UCSD-AML1 (cell line): ENCODE measurements at regions not wholly inside any gene's neighbourhood (a gene's known extent, or its start where the extent isn't known, plus 50 kb on each side); places are given as distances from the start of the nearest gene placed in this dataset.
"Not testable (repeated sequence)": the region's sequence is repeated elsewhere in the genome, so short reads cannot be mapped to it uniquely, and the experiment has no call there.

Source experiments
- DNase-seq: peaks from one replicate; lab custom pipeline; 2025; ENCODE audit not compliant: unreplicated experiment; lab: John Stamatoyannopoulos, UW

DNA sequence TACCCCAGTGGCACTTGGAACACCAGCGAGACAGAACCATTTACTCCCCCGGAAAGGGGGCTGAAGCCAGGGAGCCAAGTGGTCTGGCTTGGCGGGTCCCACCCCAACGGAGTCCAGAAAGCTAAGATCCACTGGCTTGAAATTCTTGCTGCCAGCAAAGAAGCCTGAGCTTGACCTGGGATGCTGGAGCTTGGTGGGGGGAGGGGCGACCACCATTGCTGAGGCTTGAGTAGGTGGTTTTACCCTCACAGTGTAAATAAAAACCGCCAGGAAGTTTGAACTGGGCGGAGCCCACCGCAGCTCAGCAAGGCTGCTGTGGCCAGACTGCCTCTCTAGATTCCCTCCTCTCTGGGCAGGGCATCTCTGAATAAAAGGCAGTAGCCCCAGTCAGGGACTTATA lies 62.8 kb downstream of the RPS24 start:
- not testable (repeated sequence) for DNase-seq

DNA sequence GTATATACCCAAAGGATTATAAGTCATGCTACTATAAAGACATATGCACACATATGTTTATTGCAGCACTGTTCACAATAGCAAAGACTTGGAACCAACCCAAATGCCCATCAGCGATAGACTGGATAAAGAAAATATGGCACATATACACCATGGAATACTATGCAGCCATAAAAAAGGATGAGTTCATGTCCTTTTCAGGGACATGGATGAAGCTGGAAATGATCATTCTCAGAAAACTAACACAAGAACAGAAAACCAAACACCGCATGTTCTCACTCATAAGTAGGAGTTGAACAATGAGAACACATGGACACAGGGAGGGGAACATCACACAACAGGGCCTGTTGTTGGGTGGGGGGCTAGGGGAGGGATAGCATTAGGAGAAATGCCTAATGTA lies 68.9 kb downstream of the RPS24 start:
- not testable (repeated sequence) for DNase-seq

GRCh38 chr10:78109210-78109609 lies 75.5 kb downstream of the RPS24 start:
- DNase-seq, result no peak

DNA sequence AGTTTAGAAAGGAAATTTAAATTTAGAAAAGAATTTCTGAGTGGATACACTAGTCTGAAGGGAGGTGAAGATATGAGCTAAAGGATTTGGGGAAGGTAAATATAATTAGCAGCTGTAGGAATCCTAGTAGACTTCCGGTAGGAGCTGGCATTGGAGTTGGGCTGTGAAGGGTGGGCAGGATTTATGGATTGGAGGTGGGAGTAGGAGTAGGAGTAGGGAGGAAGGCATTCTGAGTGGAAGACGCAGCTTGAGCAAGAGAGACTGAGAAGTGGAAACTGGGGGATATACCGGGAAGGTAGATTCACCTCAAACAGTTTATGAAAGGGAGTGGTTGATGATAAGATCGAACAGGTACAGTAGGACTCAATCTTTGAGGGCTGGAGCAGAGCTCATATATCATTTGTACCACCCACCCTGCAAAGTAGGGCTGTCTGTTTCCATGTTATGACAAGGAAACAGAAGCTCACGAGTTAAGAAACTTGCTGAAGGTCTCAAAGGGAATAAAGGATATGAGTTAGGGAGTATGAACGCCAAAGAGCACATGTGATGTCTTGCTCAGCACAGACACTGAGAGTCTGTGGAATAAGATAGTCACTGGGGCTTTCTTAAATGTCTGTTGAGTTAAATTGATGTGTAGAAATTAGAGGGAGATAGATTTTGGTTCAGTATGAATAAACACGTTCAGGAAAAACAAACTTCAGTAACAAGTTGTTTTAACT lies 81.6 kb downstream of the RPS24 start:
- no peak for DNase-seq

DNA sequence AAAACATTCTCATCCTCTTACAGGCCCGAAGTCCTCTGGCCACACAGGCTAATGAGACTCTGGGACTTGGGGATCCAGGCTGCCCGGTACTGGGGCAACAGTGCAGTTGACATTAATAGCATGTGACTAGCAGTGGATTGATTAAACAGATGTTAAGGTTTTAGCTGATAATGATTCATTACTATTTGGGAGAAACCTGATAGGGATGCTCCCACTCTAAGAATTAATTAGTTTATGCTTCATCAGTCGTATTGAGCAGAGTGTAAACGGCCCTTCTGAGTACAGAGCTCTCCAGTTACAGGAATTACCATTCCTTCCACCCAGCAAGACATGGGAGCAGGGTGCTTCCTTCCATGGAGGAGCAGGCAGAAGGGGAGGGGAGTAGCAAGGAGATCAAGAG lies 82.7 kb downstream of the RPS24 start:
- no peak for DNase-seq

DNA sequence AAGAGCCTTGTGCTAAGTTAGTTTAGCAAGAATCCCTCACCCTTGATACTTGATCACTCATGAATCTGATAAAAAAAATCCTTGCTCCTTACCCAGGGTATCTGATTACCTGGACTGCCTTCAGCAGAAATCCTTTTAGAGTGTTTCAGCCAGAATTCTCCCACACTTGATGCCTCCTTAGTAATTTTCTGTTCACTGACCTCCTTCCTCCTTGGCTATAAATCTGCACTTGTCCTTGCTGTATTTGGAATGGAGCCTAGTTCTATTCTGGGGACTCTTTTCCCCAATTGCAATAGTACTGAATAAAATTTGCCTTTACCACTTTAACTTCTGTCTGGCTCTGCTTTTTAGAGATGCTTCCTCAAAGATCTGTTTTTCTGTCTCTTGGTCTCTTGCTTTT lies 84.9 kb downstream of the RPS24 start:
- no peak for DNase-seq

GRCh38 chr10:78121801-78122200 lies 88.1 kb downstream of the RPS24 start:
- no peak for DNase-seq

DNA sequence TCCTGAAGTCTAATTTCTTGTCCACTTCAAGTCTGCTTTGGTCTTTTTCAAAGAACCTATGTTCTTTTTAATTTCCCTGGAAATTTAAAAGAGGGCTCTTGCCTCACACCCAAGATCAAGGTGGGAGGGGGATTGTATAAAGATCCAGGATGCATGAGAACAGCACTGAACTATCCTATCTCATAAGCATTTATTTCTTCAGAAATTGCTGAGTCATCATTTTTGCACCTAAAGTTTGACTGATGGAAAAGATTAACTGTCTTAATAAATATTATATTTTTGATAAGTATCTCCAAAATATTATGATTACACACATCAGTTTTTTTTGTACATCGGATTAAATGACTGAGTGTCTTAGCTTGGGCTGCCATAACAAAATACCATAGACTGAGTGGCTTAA lies 90.5 kb downstream of the RPS24 start:
- DNase-seq, result no peak

- no peak for DNase-seq
Measured at GRCh38 chr10:78129211-78129610, 95.5 kb downstream of the RPS24 start.

GRCh38 chr10:78130966-78131710 lies 97.5 kb downstream of the RPS24 start:
- DNase-seq, result no peak

DNA sequence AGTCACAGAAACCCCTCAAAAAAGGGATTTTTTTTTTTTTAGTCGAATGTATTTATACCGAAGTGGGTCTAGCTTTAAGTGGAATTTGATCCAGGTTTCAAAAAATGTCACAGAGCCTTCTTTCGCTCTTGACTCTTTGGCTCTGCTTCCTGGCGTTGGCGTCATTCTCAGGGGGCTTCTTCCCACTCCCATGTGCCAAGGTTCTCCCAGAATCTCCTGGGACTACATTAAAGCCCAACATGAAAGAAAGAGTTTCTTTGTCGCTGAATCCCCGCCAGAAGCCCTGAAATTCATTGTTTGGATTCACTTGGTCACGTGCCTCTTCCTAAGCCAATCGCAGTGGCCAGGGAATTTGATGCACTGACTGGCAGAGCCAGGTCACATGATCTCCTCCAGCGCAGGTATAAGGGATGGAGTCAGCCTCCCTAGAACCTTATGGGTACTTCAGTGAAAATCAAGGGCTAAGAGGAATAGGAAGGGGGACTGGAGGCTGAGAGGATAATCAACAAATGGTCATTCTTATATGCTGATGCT lies 101.2 kb downstream of the RPS24 start:
- no peak for DNase-seq

DNA sequence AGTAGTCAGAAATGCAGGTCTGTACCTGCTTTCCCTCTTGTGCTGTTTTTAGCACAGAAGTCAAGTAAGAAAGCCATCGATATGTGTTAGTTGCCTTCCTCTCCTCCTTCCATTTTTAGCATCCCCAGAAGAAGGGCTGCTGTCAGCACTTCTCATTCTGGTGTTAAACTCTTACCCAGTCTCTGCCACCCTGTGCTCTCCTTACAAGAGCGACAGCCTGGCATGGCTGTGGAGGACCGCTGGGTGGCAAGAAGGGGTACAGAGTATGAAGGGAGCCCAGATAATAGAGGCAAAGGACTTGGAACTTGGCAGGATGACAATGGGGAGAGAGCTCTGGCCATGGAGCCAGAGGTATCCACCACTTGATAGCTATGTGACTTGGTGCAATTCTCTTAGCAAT lies 103.5 kb downstream of the RPS24 start:
- DNase-seq, result no peak

DNA sequence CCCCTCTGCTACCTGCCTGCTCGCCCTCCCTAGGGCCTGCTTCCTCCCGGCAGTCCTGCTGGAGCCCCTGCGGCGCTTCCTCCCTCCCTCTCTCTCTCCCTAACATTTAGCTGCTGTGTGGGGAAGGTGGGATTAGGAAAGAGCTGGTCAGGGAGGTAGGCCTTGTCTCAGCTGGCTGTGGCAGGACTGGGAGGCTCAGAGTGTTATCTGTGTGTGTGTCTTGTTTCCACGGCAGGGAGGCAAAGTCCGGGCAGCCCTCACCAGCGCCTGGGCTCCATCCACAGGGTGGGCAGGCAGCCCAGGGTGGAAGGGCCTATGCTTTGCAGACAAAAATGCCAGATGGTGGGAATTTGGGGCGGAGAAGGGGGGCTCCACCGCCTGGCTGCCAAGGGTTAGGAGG lies 105.7 kb downstream of the RPS24 start:
- no peak for DNase-seq

GRCh38 chr10:78140066-78140630 lies 106.5 kb downstream of the RPS24 start:
- no peak for DNase-seq

DNA sequence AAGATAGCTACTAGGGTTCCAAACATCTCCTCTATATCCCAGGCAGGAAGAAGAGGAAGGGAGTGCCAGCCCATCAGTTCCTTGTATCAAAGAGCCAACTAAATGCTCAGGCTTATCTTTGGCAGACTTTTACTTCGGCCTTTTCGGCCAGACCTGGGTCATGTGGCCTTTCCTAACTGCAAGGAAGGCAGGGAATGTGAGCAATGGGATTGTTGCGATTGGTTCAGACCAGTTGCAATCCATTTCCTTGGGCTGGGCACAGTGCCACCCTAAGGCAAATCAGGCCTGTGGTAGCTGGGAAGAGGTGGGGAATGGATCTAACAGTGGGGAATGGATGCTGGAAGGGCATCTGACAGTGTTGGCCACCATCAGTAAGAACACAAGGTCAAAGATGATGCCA lies 109.9 kb downstream of the RPS24 start:
- DNase-seq, result no peak

GRCh38 chr10:78146200-78146599 lies 112.5 kb downstream of the RPS24 start:
- DNase-seq, result no peak

DNA sequence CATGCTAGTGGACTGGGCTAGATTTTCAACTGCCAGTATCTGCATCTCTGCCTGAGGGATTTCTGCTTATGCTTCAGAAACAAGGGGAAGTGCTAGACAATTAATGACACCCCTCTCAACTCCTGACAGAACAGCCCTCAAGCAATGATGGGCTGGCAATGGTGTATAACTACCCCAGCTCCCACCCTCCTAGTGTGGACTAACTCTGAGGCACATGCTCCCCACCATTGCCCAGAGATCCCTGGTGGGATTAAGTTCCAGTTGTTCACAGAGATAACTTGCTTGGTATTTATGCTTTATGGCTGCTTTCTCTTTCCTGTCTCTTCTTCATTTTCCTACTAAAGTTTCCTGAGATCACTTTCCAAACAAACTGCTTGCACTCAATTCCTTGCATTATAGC lies 113.5 kb downstream of the RPS24 start:
- DNase-seq, result no peak

- no peak for DNase-seq
Measured at GRCh38 chr10:78148216-78148960, 114.7 kb downstream of the RPS24 start.

DNA sequence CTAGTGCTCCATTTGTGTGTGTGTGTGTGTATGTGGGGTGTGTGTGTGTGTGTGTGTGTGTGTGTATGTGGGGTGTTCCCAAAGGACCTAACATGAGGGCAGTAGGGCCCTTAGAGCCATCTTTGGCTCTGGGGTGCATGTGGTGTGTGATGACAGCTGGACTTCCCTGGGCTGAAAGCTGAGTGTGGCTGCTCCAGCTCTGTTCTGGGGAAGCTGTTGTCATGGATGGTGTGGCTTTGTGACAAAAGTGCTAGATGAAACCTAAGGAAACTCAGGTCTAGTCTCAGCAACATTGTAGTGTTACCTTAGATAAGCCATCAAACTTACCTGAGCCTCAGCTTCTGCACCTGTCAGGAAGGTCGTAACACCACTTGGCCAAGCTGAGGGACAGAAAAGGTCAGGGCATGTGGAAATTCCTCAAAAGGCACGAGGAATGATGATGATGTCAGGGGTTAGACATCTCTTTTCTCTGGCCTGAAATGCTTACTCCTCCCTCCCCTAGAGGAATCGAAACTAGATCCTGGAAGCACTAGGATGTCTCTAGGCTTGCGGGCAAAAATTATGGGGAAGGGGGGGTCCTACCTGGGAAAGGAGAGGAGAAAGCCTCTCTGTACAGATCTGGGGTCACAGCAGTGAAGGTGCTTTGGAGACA lies 115.4 kb downstream of the RPS24 start:
- DNase-seq, result no peak

- no peak for DNase-seq
Measured at GRCh38 chr10:78150756-78151155, 117.1 kb downstream of the RPS24 start.

- DNase-seq, result no peak
Measured at GRCh38 chr10:78155722-78156121, 122.1 kb downstream of the RPS24 start.
